ENCODE measurements at regions not wholly inside any gene's neighbourhood (a gene's known extent, or its start where the extent isn't known, plus 50 kb on each side); places are given as distances from the start of the nearest gene placed in this dataset.

DNA sequence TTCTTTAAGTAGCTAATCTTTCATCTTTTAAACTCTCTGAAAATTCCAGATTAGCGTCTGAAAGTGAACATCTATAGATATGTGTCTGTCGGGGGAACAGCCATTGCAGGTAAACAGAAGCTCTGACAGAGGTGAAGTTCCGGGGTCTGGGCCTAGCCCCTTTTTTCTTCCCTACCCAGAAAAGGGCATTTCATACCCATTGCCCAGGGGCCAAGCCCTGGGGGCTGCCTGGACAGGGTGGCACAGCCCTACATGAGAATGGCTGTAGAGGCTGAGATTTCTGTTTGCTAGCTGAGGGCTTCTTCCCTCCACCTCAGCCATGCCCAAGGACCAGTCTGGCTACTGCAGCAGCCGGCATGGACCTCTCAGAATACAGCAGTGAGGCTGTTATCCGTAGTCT, 327.0 kb upstream of the PLET1 start:
- no peak for DNase-seq (ENCODE audit: low spot score)

DNA sequence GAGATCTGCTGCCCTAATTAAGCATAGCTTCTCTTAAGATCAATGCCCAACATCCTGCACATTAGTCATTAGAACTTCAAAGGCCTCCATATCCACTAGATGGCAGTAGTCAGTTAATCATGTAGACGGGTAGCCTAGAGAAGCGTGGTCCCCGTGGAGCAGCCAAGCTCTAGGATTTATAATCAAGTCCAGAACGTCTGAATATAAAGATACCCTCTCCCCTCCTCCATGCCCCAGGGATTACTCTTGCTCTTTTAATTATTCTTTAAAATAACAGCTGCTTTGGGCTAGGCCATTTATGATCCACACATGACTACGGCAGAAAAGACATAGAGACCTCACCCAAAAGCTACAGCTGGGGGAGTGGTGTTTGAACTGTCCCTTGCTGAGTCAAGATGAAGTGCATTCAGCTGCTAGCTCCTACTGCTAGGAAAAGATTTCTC, 327.6 kb upstream of the PLET1 start:
- peak; percentile 53 for DNase-seq (ENCODE audit: low spot score)

DNA sequence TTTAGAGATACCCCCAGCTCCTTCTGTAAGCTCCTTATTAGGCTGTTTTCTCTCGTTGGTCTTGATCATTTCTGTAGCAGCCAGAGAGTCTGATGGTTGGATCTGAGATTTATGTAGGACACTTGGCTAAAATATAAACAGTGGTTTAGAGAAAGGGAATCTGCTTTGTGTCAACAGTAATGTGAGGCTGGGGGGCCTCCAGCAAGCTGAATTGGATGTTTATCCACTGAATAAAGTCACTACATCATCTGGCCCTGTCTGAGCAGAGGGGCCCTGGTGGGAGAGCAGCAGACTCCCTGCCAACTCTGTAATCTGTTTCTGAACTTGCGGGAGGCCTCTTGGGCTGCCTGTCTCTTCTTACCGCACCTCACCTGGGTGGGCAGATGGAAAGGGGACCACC, 328.5 kb upstream of the PLET1 start:
- DNase-seq (ENCODE audit: low spot score), result no peak

DNA sequence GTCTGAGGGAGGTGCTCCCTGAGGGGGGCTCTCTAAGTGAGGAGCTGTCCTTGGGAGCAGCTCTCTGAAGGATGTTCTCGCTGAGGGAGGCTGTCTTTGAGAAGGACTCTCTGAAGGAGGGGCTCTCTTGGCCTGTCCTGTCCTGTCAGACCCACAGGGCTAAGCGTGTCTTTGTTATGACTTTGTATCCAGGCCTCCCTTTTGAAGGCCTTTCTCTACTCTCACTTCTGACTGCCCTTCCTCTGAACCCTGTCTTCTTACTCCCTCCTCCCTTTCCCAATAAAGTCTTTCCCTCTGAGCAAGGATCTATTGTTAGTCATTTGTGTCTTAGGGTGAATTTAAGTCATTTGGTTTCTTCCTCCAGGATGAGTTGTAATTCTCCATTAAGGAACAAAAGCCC, 330.1 kb upstream of the PLET1 start:
- no peak for DNase-seq (ENCODE audit: low spot score)

DNA sequence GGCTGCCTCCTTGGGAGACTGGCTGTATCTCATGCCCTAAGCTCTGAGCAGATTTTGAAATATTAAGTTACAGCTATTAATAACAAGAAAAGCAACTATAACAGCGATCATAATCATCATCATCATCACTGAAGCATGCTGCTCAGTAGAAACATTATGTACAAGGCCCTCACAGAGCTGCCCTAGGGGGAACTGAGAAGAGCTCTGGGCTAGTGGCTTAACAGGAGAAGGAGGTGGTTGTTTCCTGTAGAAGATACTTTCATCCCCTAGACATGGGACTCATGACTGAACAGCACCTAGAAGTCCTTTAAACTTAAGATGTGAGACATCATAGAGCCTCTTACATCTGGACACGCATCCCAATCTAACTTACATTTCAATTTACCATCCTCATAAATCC, 332.8 kb upstream of the PLET1 start:
- DNase-seq (ENCODE audit: low spot score), result no peak

DNA sequence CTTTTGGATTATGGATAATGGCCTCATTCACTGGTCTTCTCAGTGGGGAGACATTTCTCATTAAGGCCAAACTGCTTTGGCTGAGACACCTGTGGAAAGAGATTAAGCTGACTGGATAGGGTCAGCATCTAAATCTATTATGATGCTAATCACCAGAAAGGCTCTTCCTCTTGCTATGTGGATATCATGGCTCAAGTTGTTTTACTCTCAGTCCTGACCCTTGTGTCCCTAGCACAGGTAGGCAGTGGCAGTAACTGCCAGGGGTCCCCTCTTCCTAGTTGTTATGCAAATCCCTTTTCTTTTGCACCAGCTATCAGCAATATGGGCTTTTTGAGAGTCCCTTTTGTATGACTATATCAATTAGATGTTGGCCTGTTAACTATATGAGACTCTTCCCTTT, 335.7 kb upstream of the PLET1 start:
- no peak for DNase-seq (ENCODE audit: low spot score)

DNA sequence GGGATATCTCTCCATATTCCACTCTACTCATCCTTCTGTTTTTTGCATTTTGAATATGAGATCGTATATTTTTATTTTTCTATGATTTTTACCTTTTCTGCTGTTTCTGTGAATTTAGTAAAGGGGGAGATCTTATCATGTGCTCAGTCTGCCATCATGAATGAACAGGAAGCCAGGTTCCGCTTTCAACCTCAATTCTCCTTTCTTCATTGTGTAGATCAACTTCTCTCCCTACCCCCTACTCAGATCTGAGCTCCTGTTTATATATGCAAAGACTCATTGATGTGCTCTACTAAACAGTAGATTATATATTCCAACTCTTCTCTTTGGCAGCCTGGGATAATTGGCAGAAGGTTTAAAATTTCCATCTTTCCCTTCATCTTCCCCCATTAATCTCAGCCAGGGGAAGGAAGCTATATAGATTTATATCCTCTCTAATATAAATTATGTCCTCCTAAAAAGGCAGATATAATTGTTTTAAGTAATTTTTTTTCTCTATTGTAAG, 336.7 kb upstream of the PLET1 start:
- DNase-seq (ENCODE audit: low spot score), result no peak

DNA sequence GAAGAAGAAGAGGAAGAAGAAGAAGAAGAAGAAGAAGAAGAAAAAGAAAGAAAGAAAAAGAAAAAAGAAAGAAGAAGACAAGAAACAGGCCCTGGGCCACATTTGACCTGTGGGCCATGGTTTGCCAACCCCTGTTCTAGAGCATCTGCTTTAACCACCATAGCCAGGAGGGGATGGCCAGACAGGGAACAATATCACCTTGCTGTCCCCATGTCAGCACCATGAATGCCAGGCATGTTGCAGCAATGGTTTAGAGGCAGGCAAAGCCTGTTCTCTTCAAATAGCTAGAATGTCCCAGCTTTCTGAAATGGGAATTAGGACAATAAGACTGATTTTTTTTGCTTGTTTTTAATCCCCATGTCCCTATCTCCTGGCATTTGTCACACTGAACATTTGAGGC, 338.6 kb upstream of the PLET1 start:
- DNase-seq (ENCODE audit: low spot score), result no peak

DNA sequence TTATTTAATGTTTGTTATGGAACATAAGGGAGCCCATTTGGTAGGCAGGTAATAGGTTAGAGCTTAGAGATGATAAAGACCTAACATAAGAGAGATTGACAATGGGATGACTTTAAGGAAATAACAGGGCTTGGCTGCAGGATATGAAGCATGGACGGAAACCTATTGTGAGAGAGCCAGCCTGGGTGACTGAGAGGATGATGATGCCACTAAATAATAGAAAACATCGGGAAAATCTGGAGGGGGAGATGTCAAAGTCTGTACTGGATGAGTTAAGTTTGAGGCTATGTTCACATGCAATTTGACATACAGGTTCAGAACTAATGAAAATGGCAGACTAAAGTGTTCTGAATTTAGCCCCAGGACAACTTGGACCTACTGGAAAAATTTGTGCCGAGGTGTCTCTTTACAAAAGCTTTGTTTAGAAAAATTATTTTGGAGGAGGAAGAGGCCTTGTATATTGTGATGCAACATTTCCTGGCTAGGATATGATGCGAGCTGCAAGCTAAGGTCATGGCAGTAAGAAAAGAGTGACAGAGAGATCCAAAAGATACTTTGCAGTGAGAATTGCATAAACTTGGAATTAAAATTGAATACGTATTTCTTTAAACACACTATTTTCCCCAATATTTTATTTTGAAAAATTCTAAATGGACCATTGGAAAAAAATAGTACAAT, 339.3 kb upstream of the PLET1 start:
- DNase-seq (ENCODE audit: low spot score), result no peak

DNA sequence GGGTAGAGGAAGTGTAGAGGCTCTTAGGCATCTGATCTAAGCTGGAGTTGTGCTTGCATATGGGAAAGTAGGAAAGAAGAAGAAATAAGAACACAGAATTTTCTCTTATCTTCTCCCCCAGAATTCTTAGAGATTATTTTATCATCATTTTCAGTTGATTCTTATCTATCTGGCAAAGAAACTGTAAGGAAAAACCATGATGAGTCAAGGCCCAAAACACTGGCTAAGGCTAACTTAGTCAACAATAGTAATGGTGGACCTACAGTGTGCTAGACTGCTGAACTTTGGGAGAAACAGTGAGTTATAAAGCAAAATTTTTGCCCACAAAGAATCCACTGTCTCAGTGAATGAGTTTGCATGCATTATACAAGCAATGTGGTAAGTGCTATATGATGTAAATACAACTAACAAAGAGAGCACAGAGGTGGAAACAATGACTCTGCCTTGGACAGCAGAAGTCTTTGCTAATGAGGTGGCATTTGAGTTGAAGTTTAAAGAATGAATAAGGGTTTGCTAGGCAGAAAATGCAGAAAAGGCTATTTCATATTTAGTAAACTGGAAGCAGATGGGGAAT, 344.5 kb upstream of the PLET1 start:
- DNase-seq (ENCODE audit: low spot score), result no peak

DNA sequence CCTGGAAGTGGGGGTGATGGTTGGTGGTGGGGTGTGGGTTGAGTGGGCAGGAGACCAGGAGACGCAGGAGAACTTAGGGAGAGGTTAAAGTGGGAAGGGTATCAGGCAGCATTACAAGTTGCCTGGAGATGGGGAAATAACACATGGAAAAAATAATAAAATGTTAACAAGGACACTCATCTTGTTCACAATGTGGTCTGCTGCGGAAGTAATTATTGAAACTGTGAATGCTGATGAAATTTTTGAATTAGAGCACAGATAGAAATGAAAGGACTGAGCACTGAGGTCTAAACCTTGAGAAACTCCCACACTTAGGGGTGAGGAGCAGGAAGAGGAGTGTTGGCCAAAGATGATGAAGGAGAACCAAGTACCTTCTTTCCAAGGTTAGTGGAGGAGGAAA, 346.0 kb upstream of the PLET1 start:
- no peak for DNase-seq (ENCODE audit: low spot score)

DNA sequence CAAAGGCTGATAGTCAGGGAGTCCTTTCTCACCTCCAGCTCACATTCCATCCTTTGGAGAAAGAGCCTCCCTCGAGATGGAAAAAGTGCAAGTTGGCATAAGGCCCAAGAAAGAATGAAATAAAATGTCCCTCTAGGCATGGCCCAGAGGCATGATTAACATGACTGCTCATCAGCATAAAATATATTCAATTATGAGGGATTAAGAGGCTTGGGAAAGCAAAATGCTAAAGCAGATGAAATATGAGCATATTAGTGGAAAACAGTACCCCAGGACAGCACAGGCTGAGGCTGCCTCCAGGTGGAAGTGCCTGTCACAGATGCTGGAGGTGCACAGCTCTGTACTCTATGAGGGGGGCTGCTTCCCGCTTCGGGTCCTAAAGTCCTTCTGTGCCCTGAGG, 347.8 kb upstream of the PLET1 start:
- DNase-seq (ENCODE audit: low spot score), result no peak

DNA sequence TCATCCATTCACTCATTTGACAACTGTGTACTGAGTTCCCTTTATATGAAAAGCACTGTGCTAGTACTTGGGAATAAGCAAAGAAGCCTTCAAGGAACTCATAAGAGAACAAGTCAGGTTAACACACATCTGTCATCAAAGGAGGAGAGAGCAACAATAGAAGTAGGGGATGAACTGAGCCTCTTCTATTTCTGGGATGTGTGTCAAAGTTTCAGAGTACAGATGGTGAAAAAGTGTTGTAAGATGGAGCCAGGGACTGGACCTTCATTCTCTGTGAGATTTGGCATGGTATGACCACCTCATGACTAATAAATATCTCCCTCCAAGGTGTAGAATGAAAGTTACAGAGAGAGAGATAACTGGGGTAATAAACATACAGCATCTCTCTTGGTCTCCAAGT, 349.8 kb upstream of the PLET1 start:
- DNase-seq (ENCODE audit: low spot score), result no peak

DNA sequence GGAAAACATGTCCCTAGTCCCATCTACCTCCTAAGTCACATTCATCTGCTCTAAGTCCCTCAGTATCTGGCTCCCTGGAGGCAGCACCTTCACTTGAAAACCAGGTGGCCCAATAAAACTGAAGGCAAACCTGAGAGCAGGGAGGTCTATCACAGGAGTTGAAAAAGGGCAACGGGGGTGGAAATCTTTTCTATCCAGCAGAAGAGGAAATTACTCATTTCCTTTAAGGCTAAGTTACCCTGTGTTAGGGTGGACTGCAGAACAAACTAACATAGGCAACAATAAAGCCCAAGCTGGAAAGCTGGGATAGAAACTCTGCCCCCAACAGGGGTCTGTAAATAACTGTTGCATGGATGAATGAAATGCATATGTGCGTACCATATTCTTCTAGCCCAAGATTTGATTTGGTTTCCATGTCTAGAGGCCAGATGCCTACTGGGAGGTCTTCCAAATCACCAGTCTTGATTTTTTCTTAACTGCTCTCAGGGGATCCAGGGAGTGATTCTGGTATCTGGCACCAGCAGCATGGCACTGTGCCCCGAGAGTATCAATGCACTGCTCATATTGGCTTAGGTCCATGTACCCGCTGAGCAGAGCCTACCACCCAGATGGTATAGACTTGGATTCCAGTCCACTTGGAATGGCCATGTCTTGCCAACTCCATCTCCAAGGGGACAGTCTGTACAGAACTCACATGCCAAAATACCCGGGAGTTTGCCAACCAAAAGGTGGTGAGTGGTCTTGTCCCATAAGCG, 350.0 kb upstream of the NCAM1 start:
- DNase-seq (ENCODE audit: low spot score), result no peak

DNA sequence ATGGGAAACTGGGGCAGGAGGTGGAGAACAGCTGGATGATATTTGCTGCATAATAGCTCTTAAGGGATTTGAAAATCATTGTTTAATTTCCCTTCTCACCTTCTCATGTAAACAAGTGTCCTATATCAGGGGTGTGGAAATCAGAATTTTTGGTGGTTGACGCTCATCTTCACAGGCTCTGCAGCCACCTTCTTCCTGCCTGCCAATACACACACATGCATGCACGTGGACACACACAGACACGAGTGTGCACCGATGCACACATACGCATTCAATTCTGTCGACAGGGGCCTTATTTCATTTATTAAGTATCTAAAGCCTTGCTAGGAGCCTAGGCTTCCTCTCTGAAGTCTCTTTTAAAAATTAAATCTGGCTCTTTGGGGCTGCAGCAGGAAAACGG, 349.4 kb upstream of the NCAM1 start:
- DNase-seq (ENCODE audit: low spot score), result no peak

DNA sequence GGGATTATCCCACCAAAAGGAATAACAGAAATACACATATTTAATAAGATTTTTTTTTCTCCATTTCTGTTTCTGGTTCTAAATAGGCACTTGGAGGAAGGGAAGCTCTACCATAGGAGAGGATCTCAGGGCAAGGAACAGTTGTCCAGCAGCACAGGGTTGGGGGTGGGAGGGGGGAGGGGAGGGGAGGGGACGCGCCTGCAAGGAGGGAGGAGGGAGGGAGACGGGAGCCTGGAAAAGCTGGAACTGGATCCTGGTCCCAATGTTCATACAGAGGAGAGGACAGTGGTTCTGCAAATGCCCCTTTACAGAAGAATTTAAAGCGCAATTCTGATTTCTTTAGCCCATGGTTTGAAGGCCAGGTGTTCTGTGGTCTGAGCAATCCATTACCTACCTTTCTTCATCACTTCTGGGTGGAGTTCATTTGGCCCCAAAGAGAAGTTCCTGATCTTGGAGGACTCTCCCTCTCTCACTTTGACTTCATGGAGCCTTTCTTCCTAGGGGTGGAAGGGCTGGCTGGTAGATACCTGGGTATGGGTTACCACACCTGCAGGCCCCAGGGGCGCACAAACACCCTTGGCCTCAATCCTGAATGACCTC, 348.9 kb upstream of the NCAM1 start:
- no peak for DNase-seq (ENCODE audit: low spot score)

DNA sequence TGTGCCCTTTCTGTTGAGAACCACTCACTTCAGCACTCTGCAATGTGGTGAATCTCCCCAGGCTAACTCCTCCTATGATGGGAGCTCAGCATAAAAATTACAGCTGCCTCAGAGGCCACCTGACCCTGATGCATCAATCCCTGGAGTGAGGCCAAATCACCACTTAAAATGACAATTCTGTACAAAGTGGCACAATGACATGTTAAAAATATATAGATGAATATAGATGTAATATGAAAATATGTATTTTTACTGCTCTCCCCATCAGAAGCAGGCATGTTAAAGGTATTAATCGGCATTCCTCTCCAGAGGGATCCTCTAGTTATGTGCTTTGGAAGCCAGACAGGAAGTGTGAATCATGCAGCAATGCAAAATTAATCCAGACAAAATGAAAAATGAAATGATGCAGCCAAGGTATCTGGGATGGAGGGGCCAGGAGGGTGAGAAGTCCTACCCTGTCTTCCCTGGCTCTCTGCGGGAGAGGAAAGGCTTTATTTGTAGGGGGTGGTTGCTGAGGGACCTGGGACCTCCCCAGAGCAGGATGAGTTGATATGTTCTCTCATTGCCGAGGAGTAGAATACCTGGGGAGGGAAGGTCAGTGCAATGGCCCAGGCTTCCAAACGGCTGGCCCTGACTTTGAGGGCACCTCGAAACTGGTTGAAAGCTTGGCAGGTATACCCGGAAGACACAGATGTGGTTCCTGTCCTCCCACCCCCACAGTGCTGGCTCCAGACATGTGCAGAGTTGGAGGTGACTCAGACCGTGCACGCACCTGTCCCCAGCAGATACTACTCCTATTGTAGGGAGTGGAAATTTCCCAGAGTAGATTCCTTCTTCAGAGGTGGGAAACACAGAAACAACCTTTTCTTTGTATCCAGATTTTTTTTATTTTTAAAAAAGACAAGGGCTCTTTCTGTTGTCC, 347.9 kb upstream of the NCAM1 start:
- DNase-seq (ENCODE audit: low spot score), result no peak

DNA sequence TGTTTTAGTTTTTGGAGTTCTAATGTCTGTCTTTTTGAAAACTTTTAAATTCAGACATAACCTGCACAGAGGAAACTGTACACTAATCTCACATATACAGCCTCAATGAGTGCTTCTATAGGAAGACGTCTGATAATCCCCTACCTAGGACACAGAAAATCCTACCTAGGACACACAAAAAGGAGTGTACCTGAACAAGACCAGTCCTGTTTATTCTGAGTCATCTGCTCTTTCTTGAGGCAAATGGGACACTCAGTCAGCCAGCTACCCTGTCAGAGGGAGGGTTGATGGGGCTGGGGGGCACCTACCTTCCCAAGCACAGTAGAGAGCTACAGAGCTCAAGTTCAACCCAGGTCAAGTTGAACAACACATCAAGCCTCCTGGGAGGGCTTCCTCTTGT, 346.6 kb upstream of the NCAM1 start:
- DNase-seq (ENCODE audit: low spot score), result no peak

DNA sequence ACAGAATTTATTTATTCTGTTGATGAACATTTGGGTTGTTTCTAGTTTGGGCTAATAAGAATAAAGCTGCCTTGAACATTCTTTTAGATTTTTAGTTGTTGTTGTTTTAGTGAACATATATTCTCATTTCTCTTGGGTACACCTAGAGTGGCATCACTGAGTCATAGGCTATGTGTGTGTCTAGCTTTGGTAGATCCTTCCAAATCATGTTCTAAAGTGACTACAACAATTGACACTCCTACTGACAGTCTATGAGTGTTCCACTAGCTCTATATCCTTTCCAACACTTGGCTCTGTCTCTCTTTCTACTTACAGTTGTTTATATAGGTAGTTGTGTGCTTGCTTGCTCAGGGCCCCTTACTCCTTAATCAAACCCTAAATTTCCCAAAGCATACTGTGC, 346.0 kb upstream of the NCAM1 start:
- DNase-seq (ENCODE audit: low spot score), result no peak

DNA sequence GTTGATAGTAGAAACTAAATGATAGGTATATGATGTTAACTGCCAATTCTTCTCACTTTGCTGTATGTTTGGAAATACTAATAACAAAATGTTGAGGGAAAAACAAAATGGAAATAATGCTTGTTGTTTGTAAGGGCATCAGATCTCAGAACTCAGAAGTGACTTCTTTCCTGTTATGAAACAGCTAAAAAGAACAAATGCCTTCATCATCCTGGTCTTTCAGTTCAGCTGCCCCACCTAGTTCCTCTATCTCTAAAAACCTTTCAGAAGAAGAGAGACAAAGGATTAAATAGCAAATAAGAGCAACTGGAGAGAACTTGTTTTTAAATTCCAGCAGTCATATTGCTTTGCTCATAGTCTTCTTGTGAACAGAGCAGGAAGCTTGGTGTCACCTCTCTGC, 345.3 kb upstream of the NCAM1 start:
- DNase-seq (ENCODE audit: low spot score), result no peak

DNA sequence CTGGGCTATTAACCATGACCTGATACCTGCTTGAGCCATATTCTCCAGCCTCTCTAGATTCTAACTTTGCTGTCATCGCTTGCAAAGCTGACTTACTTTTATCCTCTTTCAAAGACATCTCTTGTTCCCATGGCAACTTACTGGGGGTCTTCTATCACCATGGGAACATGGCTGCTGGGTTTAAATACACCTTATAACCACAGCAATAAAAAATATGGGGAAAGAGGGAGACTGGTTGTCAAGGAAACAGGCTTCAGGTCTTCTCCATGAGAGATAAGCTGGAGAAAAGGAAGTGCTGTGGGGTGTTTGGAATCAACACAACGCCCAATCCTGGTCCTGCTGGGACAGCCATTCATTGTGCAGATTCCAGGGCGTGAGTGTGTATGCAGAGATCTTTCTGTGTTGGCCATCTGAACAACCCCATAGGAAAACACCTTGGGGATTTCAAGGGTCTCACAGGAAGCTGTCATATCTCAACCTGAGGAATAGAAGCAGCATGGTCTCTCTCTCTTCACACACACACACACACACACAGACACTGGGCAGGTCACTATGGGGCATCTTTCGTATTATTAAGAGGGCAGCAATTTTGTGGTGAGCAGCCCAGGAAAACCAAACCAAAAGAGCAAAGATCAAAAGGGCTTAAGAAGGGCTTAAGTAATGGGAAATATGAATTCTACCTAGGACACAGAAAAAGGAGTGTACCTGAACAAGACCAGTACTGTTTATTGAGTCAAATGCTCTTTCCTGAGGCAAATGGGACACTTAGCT, 344.7 kb upstream of the NCAM1 start:
- DNase-seq (ENCODE audit: low spot score), result no peak

Measured in CD4-positive, alpha-beta T cell treated with Interleukin-6 at 100 ng/mL for 8 hours (primary cell).